Mesenchymal stem cell (in vitro differentiated cells and primary cell): ENCODE measurements at regions not wholly inside any gene's neighbourhood (a gene's known extent, or its start where the extent isn't known, plus 50 kb on each side); places are given as distances from the start of the nearest gene placed in this dataset.

Experiments
- DNase-seq: peaks from one replicate; pipeline ENCODE4 v3.0.0-alpha.2; 2013
- H2AFZ ChIP-seq: one replicate; pipeline ENCODE4 v1.6.1; 2013; ENCODE audit warnings: low read depth, mild to moderate bottlenecking, control low read depth, inconsistent platforms, low read length, moderate library complexity
- H2AK5ac ChIP-seq: 2 replicates; pipeline ENCODE4 v1.6.1; 2013; ENCODE audit warnings: low read length, moderate library complexity, mild to moderate bottlenecking, inconsistent platforms; ENCODE audit not compliant: severe bottlenecking
- H2BK120ac ChIP-seq: one replicate; pipeline ENCODE4 v1.6.1; 2013; ENCODE audit warnings: low read depth, mild to moderate bottlenecking, inconsistent platforms, low read length, moderate library complexity
- H2BK12ac ChIP-seq, 2 experiments: one replicate each; pipeline ENCODE4 v1.6.1; 2013; ENCODE audit warnings: inconsistent platforms in 2 of 2, low read length in 2 of 2, mild to moderate bottlenecking in 2 of 2, moderate library complexity in 2 of 2, control low read depth in 1 of 2
- H2BK15ac ChIP-seq: one replicate; pipeline ENCODE4 v1.6.1; 2013; ENCODE audit warnings: mild to moderate bottlenecking, low read depth, inconsistent platforms; ENCODE audit not compliant: poor library complexity, severe bottlenecking
- H2BK5ac ChIP-seq: 2 replicates; pipeline ENCODE4 v1.6.1; 2013; ENCODE audit warnings: low read depth, mild to moderate bottlenecking, low read length, control low read depth, inconsistent platforms; ENCODE audit not compliant: poor library complexity, severe bottlenecking
- H3K14ac ChIP-seq, 2 experiments: one replicate each; pipeline ENCODE4 v1.6.1; 2013; ENCODE audit warnings: inconsistent platforms in 2 of 2, low read length in 2 of 2, control low read depth in 1 of 2, mild to moderate bottlenecking in 1 of 2, moderate library complexity in 1 of 2
- H3K18ac ChIP-seq, 2 experiments: one replicate each; pipeline ENCODE4 v1.6.1; 2013; ENCODE audit warnings: inconsistent platforms in 2 of 2, low read length in 2 of 2, control low read depth in 1 of 2, low read depth in 1 of 2, mild to moderate bottlenecking in 1 of 2
- H3K23ac ChIP-seq, 2 experiments: one replicate each; pipeline ENCODE4 v1.6.1; 2013; ENCODE audit warnings: inconsistent platforms in 2 of 2, low read length in 2 of 2, mild to moderate bottlenecking in 2 of 2, moderate library complexity in 2 of 2, control low read depth in 1 of 2
- H3K27ac ChIP-seq: 2 replicates; pipeline ENCODE4 v1.5.1; 2013; ENCODE audit warnings: mild to moderate bottlenecking, moderate library complexity, low read length, control low read depth, inconsistent platforms; ENCODE audit not compliant: poor library complexity, severe bottlenecking
- H3K27me3 ChIP-seq, 2 experiments: 2 replicates each; pipeline versions ENCODE4 v1.6.1 to v1.7.0; 2013; ENCODE audit warnings: low read length in 2 of 2, mild to moderate bottlenecking in 2 of 2, moderate library complexity in 2 of 2, control low read depth in 1 of 2, inconsistent platforms in 1 of 2; ENCODE audit not compliant: control insufficient read depth in 1 of 2, insufficient read depth in 1 of 2
- H3K36me3 ChIP-seq, 2 experiments: 2 replicates each; pipeline versions ENCODE4 v1.6.1 to v1.7.0; 2013; ENCODE audit warnings: low read length in 2 of 2, control low read depth in 1 of 2, inconsistent platforms in 1 of 2, low read depth in 1 of 2, mild to moderate bottlenecking in 1 of 2; ENCODE audit not compliant: insufficient read depth in 2 of 2, control insufficient read depth in 1 of 2
- H3K4ac ChIP-seq, 2 experiments: one replicate each; pipeline ENCODE4 v1.6.1; 2013; ENCODE audit warnings: inconsistent platforms in 2 of 2, low read length in 2 of 2, mild to moderate bottlenecking in 2 of 2, moderate library complexity in 2 of 2, control low read depth in 1 of 2, low read depth in 1 of 2
- H3K4me1 ChIP-seq: 2 replicates; pipeline ENCODE4 v1.6.1; 2013; ENCODE audit warnings: low read depth, low read length, control low read depth; ENCODE audit not compliant: control insufficient read depth, insufficient read depth
- H3K4me2 ChIP-seq: 2 replicates; pipeline ENCODE4 v1.6.1; 2013; ENCODE audit warnings: low read length, mild to moderate bottlenecking, inconsistent platforms; ENCODE audit not compliant: poor library complexity, severe bottlenecking
- H3K4me3 ChIP-seq, 2 experiments: 2 replicates each; pipeline versions ENCODE4 v1.5.1 to v1.7.0; 2013; ENCODE audit warnings: low read length in 2 of 2, mild to moderate bottlenecking in 2 of 2, control low read depth in 1 of 2, low read depth in 1 of 2; ENCODE audit not compliant: insufficient read depth in 1 of 2
- H3K79me1 ChIP-seq: replicated peaks from 2 replicates; pipeline ENCODE4 v1.6.1; 2013; ENCODE audit warnings: mild to moderate bottlenecking, control low read depth, low read length, inconsistent platforms; ENCODE audit not compliant: poor library complexity, severe bottlenecking
- H3K9ac ChIP-seq: 2 replicates; pipeline ENCODE4 v1.7.0; 2013; ENCODE audit warnings: mild to moderate bottlenecking, low read length, moderate library complexity
- H3K9me3 ChIP-seq: 2 replicates; pipeline ENCODE4 v1.7.0; 2013; ENCODE audit warnings: mild to moderate bottlenecking, low read length; ENCODE audit not compliant: control insufficient read depth
- H4K8ac ChIP-seq: one replicate; pipeline ENCODE4 v1.6.1; 2013; ENCODE audit warnings: inconsistent platforms, mild to moderate bottlenecking, low read length, moderate library complexity
- H4K91ac ChIP-seq: one replicate; pipeline ENCODE4 v1.6.1; 2013; ENCODE audit warnings: mild to moderate bottlenecking, low read length, inconsistent platforms
- WGBS: methylation state at CpG from one replicate; pipeline ENCODE4 v1.1.7; 2013; ENCODE audit warnings: mixed read lengths; 5-methylcytosine and 5-hydroxymethylcytosine counted together

- Histone ChIP-seq H3K9ac (peak overlapping the region; percentile 66), H2BK5ac (no peak overlapping the region), H2AK5ac (no peak overlapping the region), H3K4me3 (peak overlapping the region in 1 of 2 experiments; percentile 38), H2BK12ac (no peak overlapping the region), H3K27me3 (no peaks in the 10 kb centered on the region), H3K4ac (no peak overlapping the region), H2BK15ac (no peak overlapping the region), H3K23ac (no peak overlapping the region), H3K18ac (no peak overlapping the region), H3K4me1 (peaks cover 3% of the 10 kb centered on the region), H3K9me3 (no peaks in the 10 kb centered on the region), H2BK120ac (no peak overlapping the region), H3K36me3 (no peaks in the 10 kb centered on the region), H3K14ac (no peak overlapping the region), H3K4me2 (no peak overlapping the region), H4K91ac (no peak overlapping the region), H3K79me1 (no peaks in the 10 kb centered on the region), H2AFZ (no peak overlapping the region), H3K27ac (no peak overlapping the region), H4K8ac (no peak overlapping the region)
- 13% methylated on average over 5 of the region's 5 CpGs for WGBS
- peak; percentile 62 for DNase-seq
Measured at GRCh38 chr5:108655750-108656450, 91.8 kb upstream of the FER start.

- H3K27me3 ChIP-seq, result no peaks in the 10 kb centered on the region
- no peak overlapping the region for H3K4me2 ChIP-seq
- no peak overlapping the region for H3K23ac ChIP-seq
- H4K8ac ChIP-seq, result no peak overlapping the region
- no peak overlapping the region for H2AK5ac ChIP-seq
- H3K27ac ChIP-seq, result no peak overlapping the region
- no peak overlapping the region for H2BK5ac ChIP-seq
- H3K4ac ChIP-seq, result no peak overlapping the region
- H2BK15ac ChIP-seq, result no peak overlapping the region
- no peaks in the 10 kb centered on the region for H3K79me1 ChIP-seq
- H4K91ac ChIP-seq, result no peak overlapping the region
- H2BK120ac ChIP-seq, result no peak overlapping the region
- no peak overlapping the region for H3K18ac ChIP-seq
- H2AFZ ChIP-seq, result no peak overlapping the region
- H2BK12ac ChIP-seq, result no peak overlapping the region
- no peak overlapping the region for H3K9ac ChIP-seq
- H3K4me3 ChIP-seq, result no peak overlapping the region
- H3K14ac ChIP-seq, result no peak overlapping the region
- DNase-seq, result no peak
- no peaks in the 10 kb centered on the region for H3K4me1 ChIP-seq
- peaks cover 9% of the 10 kb centered on the region for H3K9me3 ChIP-seq
- no peaks in the 10 kb centered on the region for H3K36me3 ChIP-seq
- 46% methylated on average over 1 of the region's 1 CpG for WGBS
Measured at GRCh38 chr5:108654051-108654450, 93.6 kb upstream of the FER start.

- H3K36me3 ChIP-seq, result no peaks in the 10 kb centered on the region
- H2BK12ac ChIP-seq, result no peak overlapping the region
- DNase-seq, result no peak
- no peak overlapping the region for H3K9ac ChIP-seq
- no peak overlapping the region for H2BK5ac ChIP-seq
- 100% methylated on average over 1 of the region's 1 CpG for WGBS
- H4K91ac ChIP-seq, result no peak overlapping the region
- H3K18ac ChIP-seq, result no peak overlapping the region
- H2AK5ac ChIP-seq, result no peak overlapping the region
- H3K4me2 ChIP-seq, result no peak overlapping the region
- H4K8ac ChIP-seq, result no peak overlapping the region
- no peak overlapping the region for H2AFZ ChIP-seq
- H3K79me1 ChIP-seq, result no peaks in the 10 kb centered on the region
- no peak overlapping the region for H3K4ac ChIP-seq
- no peaks in the 10 kb centered on the region for H3K4me1 ChIP-seq
- H3K27me3 ChIP-seq, result no peaks in the 10 kb centered on the region
- H3K14ac ChIP-seq, result no peak overlapping the region
- no peak overlapping the region for H3K23ac ChIP-seq
- H2BK120ac ChIP-seq, result no peak overlapping the region
- H3K9me3 ChIP-seq, result peaks cover 9% of the 10 kb centered on the region
- H3K4me3 ChIP-seq, result no peak overlapping the region
- H2BK15ac ChIP-seq, result no peak overlapping the region
- no peak overlapping the region for H3K27ac ChIP-seq
Measured at GRCh38 chr5:108653201-108653600, 94.5 kb upstream of the FER start.

- Histone ChIP-seq H3K4me1 (no peaks in the 10 kb centered on the region), H2AFZ (no peak overlapping the region), H3K4ac (no peak overlapping the region), H3K14ac (no peak overlapping the region), H3K9ac (peak overlapping the region; percentile 26), H3K18ac (no peak overlapping the region), H3K9me3 (peaks cover 9% of the 10 kb centered on the region), H3K79me1 (no peaks in the 10 kb centered on the region), H4K91ac (no peak overlapping the region), H3K4me2 (no peak overlapping the region), H3K27ac (no peak overlapping the region), H2BK120ac (no peak overlapping the region), H2BK5ac (no peak overlapping the region), H2BK12ac (no peak overlapping the region), H3K36me3 (no peaks in the 10 kb centered on the region), H3K23ac (no peak overlapping the region), H3K27me3 (no peaks in the 10 kb centered on the region), H4K8ac (no peak overlapping the region), H2BK15ac (no peak overlapping the region), H2AK5ac (no peak overlapping the region), H3K4me3 (no peak overlapping the region)
- no peak for DNase-seq
Measured at GRCh38 chr5:108650997-108651396, 96.7 kb upstream of the FER start.
